Brain microvascular endothelial cell (primary cell): ENCODE measurements at regions not wholly inside any gene's neighbourhood (a gene's known extent, or its start where the extent isn't known, plus 50 kb on each side); places are given as distances from the start of the nearest gene placed in this dataset.

ENCODE experiments used
- DNase-seq: peaks from one replicate; pipeline ENCODE4 v3.0.0-alpha.2; 2020
- H3K27ac ChIP-seq: fragments of 250-450 bp; sonication (Bioruptor Pico); 2 replicates; pipeline ENCODE4 v1.5.1; 2020; ENCODE audit warnings: mild to moderate bottlenecking, moderate library complexity
- H3K27me3 ChIP-seq: fragments of 250-450 bp; sonication (Bioruptor Pico); replicated peaks from 2 replicates; pipeline ENCODE4 v1.5.1; 2020; ENCODE audit warnings: mild to moderate bottlenecking
- H3K36me3 ChIP-seq: fragments of 250-450 bp; sonication (Bioruptor Pico); replicated peaks from 2 replicates; pipeline ENCODE4 v1.5.1; 2020; ENCODE audit warnings: mild to moderate bottlenecking
- H3K4me3 ChIP-seq: 2 replicates; pipeline ENCODE4 v1.5.1; 2011; ENCODE audit warnings: low read depth, mild to moderate bottlenecking, control low read depth, low read length, moderate library complexity
- CTCF ChIP-seq: IDR thresholded peaks from 2 replicates; pipeline ENCODE4 v1.5.1; 2011; ENCODE audit warnings: low read depth, mild to moderate bottlenecking, moderate library complexity, low read length, control low read depth, inconsistent platforms; ENCODE audit errors: missing control alignments
- in situ Hi-C: cut with HindIII; loops from 2 replicates; pipeline ENCODE4 v1.10.0; 2017; ENCODE audit warnings: low sequenced_read_pairs, low pct_ligation_motif_present

- Histone ChIP-seq H3K27ac (peak overlapping the region; percentile 50), H3K36me3 (no peaks in the 10 kb centered on the region), H3K27me3 (no peaks in the 10 kb centered on the region), H3K4me3 (no peak overlapping the region)
- in situ Hi-C loops, result no loop called here
- DNase-seq, result peak; percentile 71
- TF ChIP-seq CTCF, result no peak
Measured at GRCh38 chr15:62770752-62771151, 271.8 kb upstream of the TPM1 start.

GRCh38 chr15:62771234-62771633 is 271.3 kb upstream of the TPM1 start:
- no peaks in the 10 kb centered on the region for H3K27me3 ChIP-seq
- in situ Hi-C loops, result no loop called here
- no peak overlapping the region for H3K4me3 ChIP-seq
- H3K27ac ChIP-seq, result no peak overlapping the region
- TF ChIP-seq CTCF, result no peak
- H3K36me3 ChIP-seq, result no peaks in the 10 kb centered on the region
- DNase-seq, result no peak

DNA sequence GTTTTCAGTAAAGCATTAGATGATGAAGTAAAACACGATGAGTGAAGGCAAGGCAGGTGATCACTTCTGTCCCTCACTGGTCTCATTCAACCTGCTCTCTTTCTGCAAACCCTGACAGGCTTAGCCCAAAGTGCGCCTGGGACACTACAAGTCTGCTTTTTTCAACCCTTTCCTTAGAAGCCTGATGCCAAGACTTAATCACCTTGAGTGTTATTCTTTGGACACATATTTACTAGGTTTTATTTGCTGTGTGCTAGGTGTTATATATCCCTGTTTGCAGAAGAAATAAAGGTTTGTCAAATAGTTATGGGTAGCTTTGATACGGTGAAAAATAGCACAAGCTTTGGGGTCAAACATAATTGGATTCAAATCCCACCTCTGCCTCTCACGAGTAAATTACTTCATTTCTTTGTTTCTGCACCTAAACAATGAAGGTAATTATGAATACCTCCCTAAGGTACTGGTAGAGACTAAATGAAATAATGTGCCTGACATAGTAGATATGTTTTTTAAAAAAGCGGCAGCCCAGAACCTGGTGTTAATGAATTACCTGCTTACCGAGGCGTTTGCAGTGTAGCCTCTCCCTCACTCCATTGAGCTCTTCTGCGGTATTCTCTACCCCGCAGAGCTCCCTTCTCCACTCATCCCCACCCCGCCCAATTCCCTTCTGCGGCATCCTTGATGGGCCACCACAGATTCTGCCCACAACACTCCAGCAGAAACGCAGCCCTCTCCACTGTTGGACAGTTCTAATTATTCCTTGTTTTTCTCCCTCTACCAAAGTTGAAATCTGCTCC is 269.0 kb upstream of the TPM1 start:
- H3K27me3 ChIP-seq, result no peaks in the 10 kb centered on the region
- no peak for DNase-seq
- in situ Hi-C loops, result no loop called here
- no peak overlapping the region for H3K4me3 ChIP-seq
- TF ChIP-seq CTCF, result no peak
- no peaks in the 10 kb centered on the region for H3K36me3 ChIP-seq
- H3K27ac ChIP-seq, result no peak overlapping the region

DNA sequence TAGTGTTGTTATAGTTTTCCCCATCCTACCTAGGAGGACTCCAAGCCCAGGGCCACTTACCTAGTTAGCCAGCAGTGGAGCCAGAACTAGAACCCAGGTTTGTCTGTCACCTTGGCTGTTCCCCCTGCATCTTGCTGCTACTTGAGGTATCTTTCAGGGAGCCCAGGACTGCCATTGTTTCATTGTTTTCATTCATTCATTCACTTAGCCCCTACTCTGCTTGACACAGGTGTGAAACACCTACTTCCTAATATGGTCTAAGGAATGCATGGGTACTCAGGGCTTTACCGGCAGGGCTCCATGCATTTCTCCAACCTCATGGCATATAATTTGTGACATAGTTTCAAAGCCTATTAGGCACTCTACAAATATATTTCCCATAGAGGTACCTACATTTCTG is 266.6 kb upstream of the TPM1 start:
- no peak overlapping the region for H3K27ac ChIP-seq
- no peak for DNase-seq
- no peak overlapping the region for H3K4me3 ChIP-seq
- TF ChIP-seq CTCF, result no peak
- in situ Hi-C loops, result no loop called here
- H3K27me3 ChIP-seq, result no peaks in the 10 kb centered on the region
- no peaks in the 10 kb centered on the region for H3K36me3 ChIP-seq

DNA sequence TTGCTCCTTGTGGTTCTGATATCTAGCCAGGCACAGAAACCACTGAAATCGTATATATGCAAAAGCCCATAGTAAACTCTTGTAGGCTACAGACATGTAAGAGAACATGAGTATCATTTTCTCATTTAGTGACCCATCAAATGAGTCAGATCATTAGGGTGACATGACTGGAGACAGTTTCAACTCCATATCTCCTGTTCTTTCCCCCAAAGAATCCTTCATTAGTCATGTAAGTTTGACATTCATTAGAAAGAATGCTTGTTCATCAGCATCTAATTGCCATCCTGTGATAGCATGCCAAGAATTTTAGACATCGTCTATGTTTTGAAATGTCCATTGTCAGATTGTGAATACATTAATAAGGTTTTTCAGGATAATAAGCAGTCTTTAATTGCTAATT is 264.9 kb upstream of the TPM1 start:
- no peak overlapping the region for H3K4me3 ChIP-seq
- no peak for TF ChIP-seq CTCF
- DNase-seq, result no peak
- in situ Hi-C loops, result no loop called here
- no peak overlapping the region for H3K27ac ChIP-seq
- no peaks in the 10 kb centered on the region for H3K27me3 ChIP-seq
- H3K36me3 ChIP-seq, result no peaks in the 10 kb centered on the region

DNA sequence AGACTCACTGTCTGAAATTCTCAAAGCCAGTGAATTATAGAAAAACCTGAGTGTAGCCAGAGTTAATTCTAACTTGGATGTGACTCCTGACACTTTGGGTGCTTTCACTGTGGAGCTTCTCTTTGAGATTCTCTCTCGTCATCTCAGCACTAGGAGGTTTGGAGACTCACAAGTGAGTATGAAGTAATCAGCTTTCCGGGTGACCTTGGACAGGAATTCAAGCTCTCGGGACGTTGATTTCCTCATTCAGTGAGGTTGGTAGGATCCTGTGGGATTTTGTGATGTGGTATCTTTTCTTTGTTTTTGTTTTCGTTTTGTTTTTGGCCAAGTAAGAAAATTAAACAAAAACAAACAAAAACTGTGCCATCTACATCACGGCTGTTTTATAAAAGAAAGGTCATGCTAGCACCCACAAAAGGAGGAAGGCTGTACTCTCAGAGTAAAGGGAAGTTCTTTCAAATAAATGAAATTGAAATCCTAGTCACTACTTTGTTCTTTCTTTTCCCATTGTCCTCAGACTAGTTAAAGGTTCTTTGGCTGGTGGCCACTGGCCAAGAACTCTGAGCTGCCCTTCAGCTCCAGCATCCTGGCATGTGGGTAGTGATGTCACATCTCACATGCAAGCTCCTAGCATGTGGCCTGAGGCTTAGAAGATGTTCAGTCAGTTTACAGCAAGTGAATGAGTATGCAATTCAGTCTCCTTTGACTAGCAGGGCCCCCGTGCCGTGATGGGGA is 263.3 kb upstream of the TPM1 start:
- no peak overlapping the region for H3K27ac ChIP-seq

More for the DNA sequence above, 263.3 kb upstream of the TPM1 start:
- H3K27me3 ChIP-seq, result no peaks in the 10 kb centered on the region
- peak; percentile 28 for DNase-seq
- TF ChIP-seq CTCF, result no peak
- no peak overlapping the region for H3K4me3 ChIP-seq
- no peaks in the 10 kb centered on the region for H3K36me3 ChIP-seq
- in situ Hi-C loops, result no loop called here
